CD4-positive, alpha-beta memory T cell (primary cell): ENCODE measurements at regions not wholly inside any gene's neighbourhood (a gene's known extent, or its start where the extent isn't known, plus 50 kb on each side); places are given as distances from the start of the nearest gene placed in this dataset.

Source experiments
- CTCF ChIA-PET: fragments of 350-600 bp; sonication (Branson Sonifier 250); formaldehyde crosslinking; loops from one replicate; lab custom pipeline; 2021; ENCODE audit warnings: inconsistent platforms; ENCODE audit not compliant: partially characterized antibody; lab: Charles Lee
- POLR2A ChIA-PET: fragments of 350-600 bp; sonication (Branson Sonifier 250); formaldehyde crosslinking; loops from one replicate; lab custom pipeline; 2021; ENCODE audit not compliant: partially characterized antibody; lab: Charles Lee
- DNase-seq, 5 donors: peaks; one replicate each; pipeline versions ENCODE4 v3.0.0 to v3.0.0-alpha.2; 2020 to 2022; ENCODE audit warnings: mixed read lengths in 1 of 5
- H3K27ac ChIP-seq: one replicate; pipeline ENCODE4 v1.7.0; 2013; ENCODE audit warnings: low read depth, low read length
- H3K27me3 ChIP-seq: 2 replicates; pipeline ENCODE4 v1.7.0; 2013; ENCODE audit warnings: mild to moderate bottlenecking, low read length, moderate library complexity; ENCODE audit not compliant: insufficient read depth
- H3K36me3 ChIP-seq: 2 replicates; pipeline ENCODE4 v1.7.0; 2013; ENCODE audit warnings: mild to moderate bottlenecking, low read length, moderate library complexity; ENCODE audit not compliant: insufficient read depth
- H3K4me1 ChIP-seq: 2 replicates; pipeline ENCODE4 v1.7.0; 2013; ENCODE audit warnings: mild to moderate bottlenecking, low read length, moderate library complexity; ENCODE audit not compliant: insufficient read depth
- H3K4me3 ChIP-seq, 2 donors: one replicate each; pipeline ENCODE4 v1.7.0; 2013; ENCODE audit warnings: low read length in 2 of 2, mild to moderate bottlenecking in 1 of 2
- H3K9me3 ChIP-seq, 2 donors: one replicate each; pipeline ENCODE4 v1.7.0; 2013; ENCODE audit warnings: low read length in 2 of 2, control low read depth in 1 of 2; ENCODE audit not compliant: control insufficient read depth in 1 of 2
- H3K27ac Mint-ChIP-seq, 7 donors: one replicate each; pipeline ENCODE4 v1.8.0; 2020 to 2021; ENCODE audit warnings: mixed read lengths in 7 of 7, mild to moderate bottlenecking in 6 of 7, inconsistent platforms in 3 of 7, moderate library complexity in 3 of 7
- H3K27me3 Mint-ChIP-seq, 2 donors: one replicate each; pipeline ENCODE4 v1.8.0; 2020 to 2021; ENCODE audit warnings: mixed read lengths in 2 of 2
- H3K36me3 Mint-ChIP-seq, 2 donors: one replicate each; pipeline ENCODE4 v1.8.0; 2020 to 2021; ENCODE audit warnings: mixed read lengths in 2 of 2, inconsistent platforms in 1 of 2, mild to moderate bottlenecking in 1 of 2
- H3K4me1 Mint-ChIP-seq, 4 donors: one replicate each; pipeline ENCODE4 v1.8.0; 2020 to 2021; ENCODE audit warnings: mixed read lengths in 4 of 4, mild to moderate bottlenecking in 1 of 4
- H3K4me3 Mint-ChIP-seq, 8 donors: one replicate each; pipeline ENCODE4 v1.8.0; 2020 to 2021; ENCODE audit warnings: mixed read lengths in 8 of 8, mild to moderate bottlenecking in 7 of 8, moderate library complexity in 6 of 8, inconsistent platforms in 3 of 8
- H3K9me3 Mint-ChIP-seq, 8 donors: one replicate each; pipeline ENCODE4 v1.8.0; 2020 to 2021; ENCODE audit warnings: mixed read lengths in 8 of 8, mild to moderate bottlenecking in 5 of 8, inconsistent platforms in 3 of 8, moderate library complexity in 1 of 8
- intact Hi-C: fragments of 100-400 bp; cut with micrococcal nuclease; formaldehyde crosslinking; loops from one replicate; pipeline ENCODE4 v1.15.1; 2023

- Histone ChIP-seq H3K36me3 (no peaks in the 10 kb centered on the region), H3K4me1 (peaks cover 4% of the 10 kb centered on the region), H3K27me3 (no peaks in the 10 kb centered on the region), H3K27ac (no peak overlapping the region), H3K9me3 (no peaks in the 10 kb centered on the region), H3K4me3 (no peak overlapping the region)
- Mint-ChIP-seq H3K4me3 (no peak overlapping the region), H3K9me3 (no peaks in the 10 kb centered on the region), H3K36me3 (no peaks in the 10 kb centered on the region), H3K27me3 (peaks cover 1 to 2% of the 10 kb centered on the region in 2 donors), H3K27ac (no peak overlapping the region), H3K4me1 (peaks cover 2 to 21% (median 9%) of the 10 kb centered on the region in 4 donors)
- no peak for DNase-seq
- intact Hi-C loops = no loop called here
- CTCF ChIA-PET = interaction anchor here (2.1 kb wide), 1 partner anchor 20 kb away, joined by 7 read pairs; no protein-coding TSS in a partner anchor
- POLR2A ChIA-PET = no interaction called here
These were observed 269.3 kb downstream of the TNS1 start for GRCh38 chr2:217733461-217733860.

GRCh38 chr2:217732992-217733391 lies 269.8 kb downstream of the TNS1 start:
- Mint-ChIP-seq H3K27me3 (peaks cover 1 to 2% of the 10 kb centered on the region in 2 donors), H3K27ac (no peak overlapping the region), H3K9me3 (no peaks in the 10 kb centered on the region), H3K36me3 (no peaks in the 10 kb centered on the region), H3K4me1 (peaks cover 2 to 21% (median 9%) of the 10 kb centered on the region in 4 donors), H3K4me3 (no peak overlapping the region)
- ChIA-PET POLR2A (interaction anchor here (0.6 kb wide), 1 partner anchor 801 kb away, joined by 3 read pairs; no protein-coding TSS in a partner anchor), CTCF (interaction anchor here (1.3 to 2.1 kb wide), 2 partner anchors 20 to 1051 kb away, joined by 3 to 7 read pairs; no protein-coding TSS in a partner anchor)
- peaks cover 4% of the 10 kb centered on the region for H3K4me1 ChIP-seq
- no peak overlapping the region for H3K27ac ChIP-seq
- intact Hi-C loops = no loop called here
- no peaks in the 10 kb centered on the region for H3K27me3 ChIP-seq
- H3K9me3 ChIP-seq = no peaks in the 10 kb centered on the region
- no peak for DNase-seq
- H3K36me3 ChIP-seq = no peaks in the 10 kb centered on the region
- no peak overlapping the region for H3K4me3 ChIP-seq

GRCh38 chr2:217731805-217732204 lies 271.0 kb downstream of the TNS1 start:
- POLR2A ChIA-PET = no interaction called here
- intact Hi-C loops = no loop called here

GRCh38 chr2:217729421-217730053 lies 273.3 kb downstream of the TNS1 start:
- ChIA-PET POLR2A (no interaction called here), CTCF (interaction anchor here (4.0 kb wide), 1 partner anchor 17 kb away, joined by 16 read pairs; no protein-coding TSS in a partner anchor)
- H3K27ac ChIP-seq = no peak overlapping the region
- Mint-ChIP-seq H3K27me3 (peaks cover under 1 to 2% of the 10 kb centered on the region in 2 donors), H3K4me3 (no peak overlapping the region), H3K27ac (no peak overlapping the region), H3K9me3 (no peaks in the 10 kb centered on the region), H3K4me1 (peaks cover 0 to 9% (median under 1%) of the 10 kb centered on the region in 4 donors), H3K36me3 (no peaks in the 10 kb centered on the region)
- H3K27me3 ChIP-seq = no peaks in the 10 kb centered on the region
- DNase-seq = no peak
- H3K4me3 ChIP-seq = no peak overlapping the region
- intact Hi-C loops = no loop called here
- no peaks in the 10 kb centered on the region for H3K36me3 ChIP-seq
- no peaks in the 10 kb centered on the region for H3K9me3 ChIP-seq
- no peaks in the 10 kb centered on the region for H3K4me1 ChIP-seq

More at GRCh38 chr2:217731805-217732204, 271.0 kb downstream of the TNS1 start:
- CTCF ChIA-PET = interaction anchor here (0.5 to 2.1 kb wide), 3 partner anchors 19 to 1049 kb away, joined by 3 to 7 read pairs (median 3); no protein-coding TSS in a partner anchor
- no peaks in the 10 kb centered on the region for H3K36me3 Mint-ChIP-seq
- no peaks in the 10 kb centered on the region for H3K36me3 ChIP-seq
- H3K27ac Mint-ChIP-seq = no peak overlapping the region
- H3K27me3 Mint-ChIP-seq = peaks cover 1 to 2% of the 10 kb centered on the region in 2 donors
- no peak for DNase-seq
- H3K4me3 Mint-ChIP-seq = no peak overlapping the region
- peaks cover 2 to 21% (median 8%) of the 10 kb centered on the region in 4 donors for H3K4me1 Mint-ChIP-seq
- no peak overlapping the region for H3K27ac ChIP-seq
- no peaks in the 10 kb centered on the region for H3K9me3 Mint-ChIP-seq
- H3K4me3 ChIP-seq = no peak overlapping the region
- peaks cover 4% of the 10 kb centered on the region for H3K4me1 ChIP-seq
- no peaks in the 10 kb centered on the region for H3K9me3 ChIP-seq
- no peaks in the 10 kb centered on the region for H3K27me3 ChIP-seq

GRCh38 chr2:217727801-217728200 lies 275.0 kb downstream of the TNS1 start:
- no peaks in the 10 kb centered on the region for H3K9me3 Mint-ChIP-seq
- no peaks in the 10 kb centered on the region for H3K36me3 Mint-ChIP-seq
- intact Hi-C loops = no loop called here
- peaks cover 0 to 2% of the 10 kb centered on the region in 2 donors for H3K27me3 Mint-ChIP-seq
- H3K36me3 ChIP-seq = no peaks in the 10 kb centered on the region
- ChIA-PET POLR2A (no interaction called here), CTCF (interaction anchor here (4.0 kb wide), 1 partner anchor 15 kb away, joined by 16 read pairs; no protein-coding TSS in a partner anchor)
- no peak overlapping the region for H3K27ac ChIP-seq
- no peaks in the 10 kb centered on the region for H3K27me3 ChIP-seq
- H3K4me1 ChIP-seq = no peaks in the 10 kb centered on the region
- H3K27ac Mint-ChIP-seq = no peak overlapping the region
- no peak overlapping the region for H3K4me3 Mint-ChIP-seq
- no peaks in the 10 kb centered on the region for H3K4me1 Mint-ChIP-seq
- H3K9me3 ChIP-seq = no peaks in the 10 kb centered on the region
- no peak overlapping the region for H3K4me3 ChIP-seq
- DNase-seq = no peak

GRCh38 chr2:217725409-217725808 lies 277.4 kb downstream of the TNS1 start:
- H3K36me3 ChIP-seq = no peaks in the 10 kb centered on the region
- no peak for DNase-seq
- H3K9me3 Mint-ChIP-seq = no peaks in the 10 kb centered on the region
- no peak overlapping the region for H3K27ac Mint-ChIP-seq
- H3K36me3 Mint-ChIP-seq = no peaks in the 10 kb centered on the region
- no peaks in the 10 kb centered on the region for H3K4me1 ChIP-seq
- no peaks in the 10 kb centered on the region for H3K27me3 ChIP-seq
- H3K4me3 ChIP-seq = no peak overlapping the region
- no peaks in the 10 kb centered on the region for H3K9me3 ChIP-seq
- intact Hi-C loops = no loop called here
- ChIA-PET POLR2A (no interaction called here), CTCF (interaction anchor here (4.0 kb wide), 1 partner anchor 13 kb away, joined by 16 read pairs; no protein-coding TSS in a partner anchor)
- no peaks in the 10 kb centered on the region for H3K4me1 Mint-ChIP-seq
- no peak overlapping the region for H3K27ac ChIP-seq
- no peak overlapping the region for H3K4me3 Mint-ChIP-seq
- no peaks in the 10 kb centered on the region for H3K27me3 Mint-ChIP-seq

GRCh38 chr2:217724471-217724870 lies 278.3 kb downstream of the TNS1 start:
- Histone ChIP-seq H3K27me3 (no peaks in the 10 kb centered on the region), H3K27ac (no peak overlapping the region), H3K36me3 (no peaks in the 10 kb centered on the region), H3K9me3 (no peaks in the 10 kb centered on the region), H3K4me3 (no peak overlapping the region), H3K4me1 (no peaks in the 10 kb centered on the region)
- no peak overlapping the region for H3K27ac Mint-ChIP-seq
- POLR2A ChIA-PET = no interaction called here
- CTCF ChIA-PET = interaction anchor here (2.4 kb wide), 1 partner anchor 12 kb away, joined by 29 read pairs; no protein-coding TSS in a partner anchor
- H3K9me3 Mint-ChIP-seq = no peaks in the 10 kb centered on the region
- no peaks in the 10 kb centered on the region for H3K4me1 Mint-ChIP-seq
- no peaks in the 10 kb centered on the region for H3K36me3 Mint-ChIP-seq
- no peak for DNase-seq
- H3K4me3 Mint-ChIP-seq = no peak overlapping the region
- intact Hi-C loops = no loop called here
- H3K27me3 Mint-ChIP-seq = no peaks in the 10 kb centered on the region
